SKM-1 (cell line): ENCODE measurements at regions not wholly inside any gene's neighbourhood (a gene's known extent, or its start where the extent isn't known, plus 50 kb on each side); places are given as distances from the start of the nearest gene placed in this dataset.

Experiments
- DNase-seq: peaks from one replicate; lab custom pipeline; 2025; ENCODE audit not compliant: unreplicated experiment; lab: John Stamatoyannopoulos, UW

- no peak for DNase-seq
Measured at GRCh38 chr2:147657086-147658000, 187.5 kb upstream of the ACVR2A start.

GRCh38 chr2:147649998-147650397 is 194.8 kb upstream of the ACVR2A start:
- DNase-seq: no peak

GRCh38 chr2:147649286-147649685 is 195.5 kb upstream of the ACVR2A start:
- no peak for DNase-seq

- no peak for DNase-seq
Measured at GRCh38 chr2:147648471-147648870, 196.4 kb upstream of the ACVR2A start.

- no peak for DNase-seq
Measured at GRCh38 chr2:147647816-147648215, 197.0 kb upstream of the ACVR2A start.

GRCh38 chr2:147646818-147647468 is 197.9 kb upstream of the ACVR2A start:
- DNase-seq: no peak

GRCh38 chr2:147644491-147644890 is 200.3 kb upstream of the ACVR2A start:
- no peak for DNase-seq

- DNase-seq: no peak
Measured at GRCh38 chr2:147642765-147643164, 202.1 kb upstream of the ACVR2A start.

GRCh38 chr2:147641651-147642050 is 203.2 kb upstream of the ACVR2A start:
- no peak for DNase-seq

GRCh38 chr2:147639891-147640290 is 204.9 kb upstream of the ACVR2A start:
- DNase-seq: no peak

- DNase-seq: no peak
Measured at GRCh38 chr2:147639386-147639785, 205.4 kb upstream of the ACVR2A start.

GRCh38 chr2:147636886-147637285 is 207.9 kb upstream of the ACVR2A start:
- no peak for DNase-seq

GRCh38 chr2:147636238-147636882 is 208.5 kb upstream of the ACVR2A start:
- peak; percentile 4 for DNase-seq

GRCh38 chr2:147634826-147635225 is 210.0 kb upstream of the ACVR2A start:
- DNase-seq: no peak

- no peak for DNase-seq
Measured at GRCh38 chr2:147632198-147632597, 212.6 kb upstream of the ACVR2A start.

GRCh38 chr2:147631294-147631693 is 213.5 kb upstream of the ACVR2A start:
- no peak for DNase-seq

GRCh38 chr2:147630585-147630984 is 214.2 kb upstream of the ACVR2A start:
- DNase-seq: peak; percentile 14

GRCh38 chr2:147628971-147629421 is 215.8 kb upstream of the ACVR2A start:
- DNase-seq: peak; percentile 16

- DNase-seq: no peak
Measured at GRCh38 chr2:147623328-147623727, 221.5 kb upstream of the ACVR2A start.

GRCh38 chr2:147621656-147622197 is 223.1 kb upstream of the ACVR2A start:
- DNase-seq: no peak

GRCh38 chr2:147619808-147620207 is 225.0 kb upstream of the ACVR2A start:
- no peak for DNase-seq
